ENCODE measurements at regions not wholly inside any gene's neighbourhood (a gene's known extent, or its start where the extent isn't known, plus 50 kb on each side); places are given as distances from the start of the nearest gene placed in this dataset.
A peak's percentile ranks its signal among the peaks of the same experiment; 100 is the strongest.

- H3K27me3 ChIP-seq (replicated peaks; ENCODE audit: control insufficient read depth, insufficient read depth, low read length) = no peaks in the 10 kb centered on the region; the same call in 1 of the 2 replicates
- H3K4me3 ChIP-seq (replicated peaks; ENCODE audit: low read depth, low read length) = no peak overlapping the region
- no peak for DNase-seq (ENCODE audit: extremely low read depth, insufficient read length)
- H3K36me3 ChIP-seq (ENCODE audit: control insufficient read depth, insufficient read depth, low read length) = no peaks in the 10 kb centered on the region
- TF ChIP-seq CTCF (IDR thresholded peaks at IDR 0.05; ENCODE audit: insufficient read depth, low read length, poor library complexity, severe bottlenecking) = no peak
Measured at GRCh38 chrX:137212078-137212632, 178.4 kb upstream of the GPR101 start.

GRCh38 chrX:137198040-137198439, 164.2 kb upstream of the GPR101 start:
- no peaks in the 10 kb centered on the region for H3K36me3 ChIP-seq (ENCODE audit: control insufficient read depth, insufficient read depth, low read length)
- TF ChIP-seq CTCF (IDR thresholded peaks at IDR 0.05; ENCODE audit: insufficient read depth, low read length, poor library complexity, severe bottlenecking) = no peak
- DNase-seq (ENCODE audit: extremely low read depth, insufficient read length) = no peak
- H3K27me3 ChIP-seq (replicated peaks; ENCODE audit: control insufficient read depth, insufficient read depth, low read length) = no peaks in the 10 kb centered on the region; the same call in none of the 2 replicates
- H3K4me3 ChIP-seq (replicated peaks; ENCODE audit: low read depth, low read length) = no peak overlapping the region

GRCh38 chrX:137195991-137196390, 162.2 kb upstream of the GPR101 start:
- Histone ChIP-seq H3K27me3 (replicated peaks; ENCODE audit: control insufficient read depth, insufficient read depth, low read length) (no peaks in the 10 kb centered on the region; the same call in none of the 2 replicates), H3K36me3 (ENCODE audit: control insufficient read depth, insufficient read depth, low read length) (no peaks in the 10 kb centered on the region), H3K4me3 (replicated peaks; ENCODE audit: low read depth, low read length) (no peak overlapping the region)
- TF ChIP-seq CTCF (IDR thresholded peaks at IDR 0.05; ENCODE audit: insufficient read depth, low read length, poor library complexity, severe bottlenecking) = no peak
- no peak for DNase-seq (ENCODE audit: extremely low read depth, insufficient read length)

GRCh38 chrX:137195296-137195695, 161.5 kb upstream of the GPR101 start:
- TF ChIP-seq CTCF (IDR thresholded peaks at IDR 0.05; ENCODE audit: insufficient read depth, low read length, poor library complexity, severe bottlenecking) = no peak
- Histone ChIP-seq H3K27me3 (replicated peaks; ENCODE audit: control insufficient read depth, insufficient read depth, low read length) (no peaks in the 10 kb centered on the region; the same call in none of the 2 replicates), H3K36me3 (ENCODE audit: control insufficient read depth, insufficient read depth, low read length) (no peaks in the 10 kb centered on the region), H3K4me3 (replicated peaks; ENCODE audit: low read depth, low read length) (no peak overlapping the region)
- no peak for DNase-seq (ENCODE audit: extremely low read depth, insufficient read length)

GRCh38 chrX:137194164-137194563, 160.4 kb upstream of the GPR101 start:
- DNase-seq (ENCODE audit: extremely low read depth, insufficient read length) = no peak
- peak; percentile 61 for TF ChIP-seq CTCF (IDR thresholded peaks at IDR 0.05; ENCODE audit: insufficient read depth, low read length, poor library complexity, severe bottlenecking)
- H3K4me3 ChIP-seq (replicated peaks; ENCODE audit: low read depth, low read length) = no peak overlapping the region
- H3K27me3 ChIP-seq (replicated peaks; ENCODE audit: control insufficient read depth, insufficient read depth, low read length) = no peaks in the 10 kb centered on the region; the same call in none of the 2 replicates
- no peaks in the 10 kb centered on the region for H3K36me3 ChIP-seq (ENCODE audit: control insufficient read depth, insufficient read depth, low read length)

GRCh38 chrX:137187540-137187939, 153.7 kb upstream of the GPR101 start:
- Histone ChIP-seq H3K27me3 (replicated peaks; ENCODE audit: control insufficient read depth, insufficient read depth, low read length) (no peaks in the 10 kb centered on the region), H3K36me3 (ENCODE audit: control insufficient read depth, insufficient read depth, low read length) (no peaks in the 10 kb centered on the region), H3K4me3 (replicated peaks; ENCODE audit: low read depth, low read length) (no peak overlapping the region)
- DNase-seq (ENCODE audit: extremely low read depth, insufficient read length) = no peak
- TF ChIP-seq CTCF (IDR thresholded peaks at IDR 0.05; ENCODE audit: insufficient read depth, low read length, poor library complexity, severe bottlenecking) = no peak
